ENCODE measurements at regions not wholly inside any gene's neighbourhood (a gene's known extent, or its start where the extent isn't known, plus 50 kb on each side); places are given as distances from the start of the nearest gene placed in this dataset.

DNA sequence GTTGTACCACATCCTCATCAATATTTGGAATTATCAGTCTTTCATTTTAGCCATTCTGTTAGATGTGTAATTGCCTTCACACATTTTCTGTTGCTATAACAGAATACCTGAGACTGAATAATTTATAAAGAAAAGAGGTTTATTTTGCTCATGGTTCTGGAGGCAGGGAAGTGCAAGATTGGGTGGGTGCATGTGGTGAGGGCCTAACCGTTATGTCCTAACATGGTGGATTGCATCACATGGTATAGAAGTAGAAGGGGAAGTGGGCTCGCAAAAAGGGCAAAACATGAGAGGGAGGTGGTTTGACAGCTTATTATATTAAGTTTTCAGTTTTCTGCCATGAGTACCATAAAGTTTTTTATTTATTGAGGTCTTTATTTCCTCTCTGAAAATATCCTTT lies 452.0 kb downstream of the ARL4A start:
- no peak for DNase-seq (ENCODE audit: low spot score)

DNA sequence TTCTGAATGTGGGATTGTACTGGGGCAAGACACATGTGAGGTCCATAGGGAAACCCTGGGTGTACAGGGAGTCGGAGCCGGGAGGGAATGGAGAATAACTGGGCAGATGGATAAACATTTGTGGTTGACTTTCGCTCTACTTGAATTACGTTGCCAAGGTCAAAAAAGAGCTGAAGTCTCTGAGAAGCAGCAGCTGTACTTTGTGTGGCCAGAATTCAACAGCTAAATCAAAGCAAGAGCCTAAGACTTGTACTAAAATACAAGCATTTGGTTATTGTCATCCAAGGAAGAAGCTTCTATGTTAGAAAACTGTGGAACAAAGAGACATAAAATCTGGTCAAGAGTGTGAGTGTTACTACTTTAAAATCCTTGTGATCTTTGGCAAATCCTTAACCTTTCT lies 457.2 kb downstream of the ARL4A start:
- DNase-seq (ENCODE audit: low spot score) = no peak

DNA sequence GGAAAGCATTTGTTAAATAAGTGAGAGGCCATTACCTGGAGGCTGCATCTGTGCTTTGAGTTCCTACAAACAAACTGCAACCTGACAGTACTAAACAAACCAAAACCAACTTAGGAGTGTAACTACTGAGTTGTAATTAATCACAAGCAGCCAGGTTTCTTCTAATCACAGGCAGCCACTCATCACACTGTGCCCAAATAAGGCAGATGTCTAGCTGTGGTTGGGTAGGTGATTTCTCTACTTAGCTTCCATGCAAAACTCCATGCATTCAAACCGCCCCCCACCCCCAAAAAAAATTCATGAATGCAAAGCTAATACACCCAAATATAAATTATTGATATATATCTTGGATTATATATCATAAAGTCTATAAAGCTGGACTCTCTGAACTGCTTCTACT lies 461.1 kb downstream of the ARL4A start:
- no peak for DNase-seq (ENCODE audit: low spot score)

DNA sequence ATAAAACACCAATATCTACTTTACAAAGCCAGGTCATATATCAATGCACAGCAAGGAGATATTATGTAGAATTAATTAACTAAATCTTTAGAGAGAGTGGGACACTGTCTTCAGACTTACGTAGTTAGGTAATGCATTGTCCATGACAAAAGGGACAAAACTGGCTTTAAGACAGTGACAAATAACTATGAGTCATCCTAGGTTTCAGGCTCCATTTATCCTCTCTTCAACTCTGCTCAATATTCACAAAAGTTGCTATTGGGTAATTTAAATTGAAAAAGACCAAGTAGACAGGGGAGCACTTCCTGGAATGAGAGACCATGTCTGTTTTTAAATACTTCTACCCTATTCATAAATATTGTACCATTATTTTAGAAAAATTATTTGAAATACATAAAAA lies 464.5 kb downstream of the ARL4A start:
- no peak for DNase-seq (ENCODE audit: low spot score)

DNA sequence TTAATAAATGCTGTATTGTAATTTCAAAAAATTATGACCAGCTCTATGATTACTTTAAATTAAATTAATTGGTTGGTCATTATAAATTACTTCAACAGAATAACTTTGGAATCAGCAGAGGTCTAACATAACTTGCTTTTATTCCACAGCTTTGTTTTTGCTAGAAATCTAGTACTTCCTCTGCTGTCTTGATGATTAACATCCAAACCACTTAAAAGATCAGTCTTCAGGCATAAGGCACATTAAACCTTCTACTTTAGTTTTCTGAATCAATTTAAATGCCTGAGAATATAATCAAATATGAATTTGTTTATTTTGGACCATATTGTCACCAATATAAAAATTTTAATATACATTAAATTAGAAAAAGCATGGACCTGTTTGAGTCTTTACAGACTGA lies 465.3 kb downstream of the ARL4A start:
- no peak for DNase-seq (ENCODE audit: low spot score)

DNA sequence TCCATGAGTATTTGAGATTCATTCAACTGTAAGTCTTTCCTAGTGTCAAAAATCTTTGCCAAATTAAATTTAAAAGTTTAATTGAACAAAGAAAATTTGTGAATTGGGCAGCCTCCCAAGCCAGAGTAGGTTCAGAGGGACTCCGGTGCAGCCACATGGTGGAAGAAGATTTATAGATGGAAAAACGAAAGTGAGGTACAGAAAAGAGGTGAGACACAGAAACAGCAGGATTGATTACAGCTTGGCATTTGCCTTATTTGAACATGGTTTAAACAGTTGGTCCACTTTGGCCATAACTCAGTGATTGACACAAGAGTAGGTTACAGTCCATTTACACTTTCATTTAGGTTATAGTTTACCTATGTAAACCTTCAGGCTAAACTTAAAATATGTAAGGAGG lies 465.8 kb downstream of the ARL4A start:
- no peak for DNase-seq (ENCODE audit: low spot score)

DNA sequence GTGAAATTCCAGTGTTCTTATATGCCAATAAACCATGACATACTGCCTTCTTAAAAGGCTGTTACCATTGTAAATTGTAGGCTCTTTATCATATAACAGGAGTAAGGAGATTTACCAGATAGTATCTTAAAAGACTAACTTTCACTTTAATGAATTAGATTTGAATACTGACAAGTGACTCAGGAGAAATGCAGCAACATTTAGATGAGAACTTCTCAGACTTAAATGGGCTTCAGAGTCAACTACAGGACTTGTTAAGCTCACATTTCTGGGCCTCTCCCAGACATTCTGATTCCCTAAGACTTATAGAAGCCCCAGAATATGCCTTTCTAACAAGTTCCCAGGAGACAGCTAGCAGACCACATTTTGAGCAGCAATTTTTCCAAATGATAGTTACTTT lies 466.3 kb downstream of the ARL4A start:
- DNase-seq (ENCODE audit: low spot score) = no peak

DNA sequence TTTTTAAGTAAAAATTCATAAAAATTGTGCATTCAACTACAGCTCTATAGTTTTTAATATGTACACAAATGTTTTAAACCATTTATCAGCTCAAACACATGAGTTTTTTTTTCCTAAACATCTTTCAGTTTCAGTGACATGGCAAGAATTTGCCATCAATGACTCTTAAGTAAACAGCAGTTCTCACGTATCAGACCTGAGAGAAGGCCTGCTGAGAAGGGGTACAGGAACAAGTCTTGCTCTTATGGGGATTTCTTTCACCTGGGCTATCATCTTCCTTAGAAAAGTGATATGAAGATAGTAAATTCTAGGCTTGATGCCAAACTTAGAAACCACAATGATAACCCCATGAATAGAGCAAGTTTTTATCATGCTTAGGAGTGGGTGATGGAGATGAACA lies 467.8 kb downstream of the ARL4A start:
- DNase-seq (ENCODE audit: low spot score) = no peak

DNA sequence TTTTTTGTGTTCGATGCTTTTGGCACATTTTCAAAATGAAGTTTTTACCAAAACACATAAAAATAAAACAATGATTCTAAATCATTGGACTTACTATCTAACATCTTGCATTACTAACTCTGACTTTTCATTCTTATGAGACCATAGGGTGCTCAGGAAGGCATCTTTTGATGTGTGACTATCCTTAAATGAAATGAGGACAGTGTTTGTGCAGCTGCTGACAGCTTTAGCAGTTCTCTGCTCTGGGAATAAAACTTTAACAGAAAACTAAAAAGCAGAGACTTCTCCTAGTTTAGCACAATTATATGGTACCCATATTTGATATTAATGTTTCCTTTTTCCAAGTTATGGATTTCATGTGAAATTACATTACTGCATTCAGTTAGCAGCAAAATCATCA lies 471.6 kb downstream of the ARL4A start:
- DNase-seq (ENCODE audit: low spot score) = no peak

DNA sequence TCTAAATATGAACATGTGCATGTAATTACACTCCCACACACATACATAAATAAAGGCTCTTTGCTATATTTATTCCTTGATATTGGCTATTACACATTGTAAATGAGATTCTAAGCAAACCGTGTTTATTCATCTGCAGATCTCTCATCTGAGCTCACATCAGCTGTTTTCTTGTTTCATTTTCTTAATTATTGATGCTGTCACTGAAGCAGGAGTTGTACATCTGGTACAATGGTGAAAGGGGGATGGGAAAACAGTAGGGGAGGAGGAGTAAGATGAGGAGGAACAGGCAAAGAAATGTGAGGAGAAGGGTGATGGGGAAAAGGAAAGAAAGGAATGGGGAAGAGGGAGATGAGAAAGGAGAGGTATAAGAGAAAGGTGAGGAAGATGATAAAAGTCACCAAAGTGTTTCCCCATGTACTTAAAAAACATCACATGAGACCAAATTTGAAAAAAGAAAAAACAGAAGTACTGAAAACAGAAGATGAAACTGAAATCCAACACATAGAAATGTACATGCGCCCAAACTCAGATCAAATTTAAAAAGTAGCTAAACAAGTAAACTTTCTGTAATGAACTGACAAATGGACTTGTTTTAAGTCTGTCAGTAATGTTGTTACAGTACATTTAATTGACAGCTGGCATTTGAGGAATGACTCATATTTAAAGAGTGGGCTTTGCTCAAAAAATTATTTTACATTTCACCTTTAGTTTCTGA lies 472.2 kb downstream of the ARL4A start:
- no peak for DNase-seq (ENCODE audit: low spot score)

DNA sequence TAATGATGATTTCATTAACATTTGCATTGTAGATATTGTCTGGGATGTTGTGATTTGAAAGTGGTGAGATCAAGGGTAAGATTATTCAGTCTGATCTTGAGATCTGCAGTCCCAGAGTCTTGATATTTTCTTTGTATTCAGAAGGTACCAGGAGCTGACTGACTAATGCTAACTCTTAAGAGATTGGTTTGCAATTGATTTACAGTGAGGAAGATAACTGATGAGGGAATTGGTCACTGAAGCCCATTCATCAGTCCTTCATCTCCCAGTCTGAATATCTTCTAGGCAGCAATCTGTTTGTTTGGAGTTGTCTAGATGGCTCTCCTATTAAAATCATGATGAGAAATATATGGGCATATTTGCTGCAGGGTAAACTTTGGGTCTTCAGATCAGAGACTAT lies 473.7 kb downstream of the ARL4A start:
- DNase-seq (ENCODE audit: low spot score) = no peak

DNA sequence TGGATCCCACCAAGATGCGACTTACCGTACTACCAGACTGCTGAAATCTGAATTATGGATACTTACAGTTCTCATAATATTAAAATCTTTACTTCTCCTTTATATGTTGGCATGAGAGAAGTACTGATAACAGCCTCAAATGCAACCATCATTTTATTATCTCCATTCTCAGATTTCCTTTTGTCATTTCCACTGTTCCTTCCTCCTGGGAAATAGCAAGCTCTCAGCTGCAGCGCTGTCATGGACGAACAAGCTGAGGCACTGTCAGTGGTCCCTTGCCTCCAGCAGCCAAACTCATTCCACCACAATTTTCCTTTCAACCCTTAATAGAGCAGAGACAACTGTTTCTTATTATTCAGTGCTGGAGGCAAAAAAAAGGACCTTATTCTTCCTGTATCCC lies 478.4 kb downstream of the ARL4A start:
- no peak for DNase-seq (ENCODE audit: low spot score)

DNA sequence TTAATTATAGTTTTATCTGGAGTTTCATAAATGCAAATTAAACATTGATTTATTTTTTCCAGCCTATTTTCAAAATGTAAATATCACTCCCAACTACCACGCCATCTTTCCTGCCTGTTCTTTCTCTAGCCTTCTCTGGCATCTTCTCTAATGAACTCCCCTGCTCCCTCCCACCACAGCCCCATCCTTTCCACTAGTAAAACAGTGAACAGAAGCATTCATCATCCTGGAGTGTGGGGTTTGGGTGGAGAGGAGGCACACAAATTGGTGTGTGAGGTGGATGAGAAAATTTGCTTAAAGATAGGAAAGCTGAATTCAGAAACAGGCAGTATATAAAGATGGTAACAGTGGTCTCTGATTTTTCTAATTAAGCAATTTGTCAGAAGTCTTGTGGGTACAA lies 479.4 kb downstream of the ARL4A start:
- no peak for DNase-seq (ENCODE audit: low spot score)

DNA sequence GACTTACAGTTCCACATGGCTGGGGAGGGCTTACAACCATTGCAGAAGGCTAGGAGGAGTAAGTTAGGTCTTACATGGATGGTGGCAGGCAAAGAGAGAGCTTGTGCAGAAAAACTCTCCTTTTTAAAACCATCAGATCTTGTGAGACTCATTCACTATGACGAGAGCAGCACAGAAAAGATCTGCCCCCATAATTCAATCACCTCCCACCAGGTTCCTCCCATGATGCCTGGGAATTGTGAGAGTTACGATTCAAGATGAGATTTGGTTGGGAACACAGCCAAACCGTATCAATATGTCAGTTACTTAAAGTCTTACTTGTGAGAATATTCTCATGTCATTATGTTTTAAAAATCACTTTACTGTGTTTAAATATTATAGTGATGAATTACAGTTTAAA lies 481.9 kb downstream of the ARL4A start:
- no peak for DNase-seq (ENCODE audit: low spot score)

DNA sequence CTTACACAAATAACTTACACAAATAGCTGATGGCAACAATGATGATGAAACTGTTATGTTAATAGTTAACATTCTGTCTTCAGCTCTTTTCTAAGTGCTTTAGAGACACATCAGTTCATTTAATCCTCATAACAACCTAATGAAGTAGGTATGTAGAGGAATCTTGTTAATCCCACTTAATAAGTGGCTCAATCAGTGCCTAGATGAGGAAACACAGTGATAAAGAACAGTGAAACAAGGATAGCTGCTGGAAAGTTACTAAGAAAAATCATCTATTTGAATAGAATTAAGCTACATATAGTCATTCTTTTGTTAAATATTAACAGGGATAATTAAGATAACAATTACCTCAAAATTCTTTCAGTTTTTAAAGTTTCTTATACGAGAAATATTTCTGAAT lies 487.6 kb downstream of the ARL4A start:
- no peak for DNase-seq (ENCODE audit: low spot score)

DNA sequence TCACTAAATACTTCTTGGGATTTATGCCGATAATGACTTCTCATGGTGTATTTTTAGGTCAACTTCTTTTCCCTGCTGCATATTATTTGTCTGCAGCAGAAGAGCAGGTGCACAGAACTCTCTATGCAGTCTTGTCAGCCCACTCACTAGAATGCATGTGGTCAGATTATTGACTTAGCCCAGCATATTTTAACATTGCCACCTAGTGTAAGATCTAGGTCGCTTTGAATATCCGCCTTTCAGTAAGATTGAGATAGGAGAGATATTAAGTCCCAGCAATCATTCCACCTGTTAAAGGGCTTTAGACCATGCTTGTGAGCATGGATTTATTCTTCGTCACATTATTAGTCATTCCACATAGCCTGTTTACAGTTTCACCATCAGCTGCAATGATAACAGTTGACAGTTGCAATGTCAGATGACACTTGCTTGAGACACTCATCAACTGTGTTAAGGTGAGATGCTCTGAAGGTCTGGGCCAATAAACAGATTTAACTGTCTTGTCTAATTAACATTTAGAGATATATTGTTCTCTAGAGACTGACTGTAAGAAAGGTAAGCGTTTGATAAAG lies 491.7 kb downstream of the ARL4A start:
- peak; percentile 12 for DNase-seq (ENCODE audit: low spot score)

DNA sequence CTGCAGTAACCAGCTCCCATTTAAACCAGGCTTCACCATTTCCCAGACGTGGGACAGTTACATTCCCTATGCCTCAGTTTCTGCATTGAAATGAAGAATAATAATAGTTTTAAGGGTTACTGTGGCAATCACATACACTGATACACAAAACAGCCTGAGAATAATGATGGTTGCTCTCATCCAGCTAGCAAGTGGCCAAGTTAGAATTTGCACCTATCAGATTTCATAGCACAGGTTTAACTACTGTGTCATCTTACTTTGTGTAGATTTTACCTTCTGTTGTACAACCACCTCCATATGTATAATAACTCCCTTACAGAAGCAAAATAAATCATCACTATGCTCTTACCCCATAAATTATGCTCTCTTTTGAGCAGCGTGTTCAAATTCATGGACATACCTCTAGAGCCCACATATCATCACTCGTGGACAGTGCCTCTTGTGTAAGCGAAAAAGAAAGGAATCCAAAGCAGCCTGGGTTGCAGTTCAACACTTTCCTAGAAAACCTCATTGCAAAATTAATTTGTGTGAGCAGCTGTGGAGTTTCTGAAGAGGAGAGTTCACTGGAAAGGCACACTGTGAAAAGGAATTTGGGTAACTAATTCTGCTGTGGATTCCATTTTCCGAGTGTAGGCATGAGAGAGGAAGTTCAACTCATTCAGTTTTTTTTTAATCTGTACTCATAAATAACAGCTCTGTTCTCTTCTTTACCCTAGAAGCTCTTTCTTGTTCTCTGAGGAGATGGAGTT lies 492.5 kb downstream of the ARL4A start:
- no peak for DNase-seq (ENCODE audit: low spot score)

DNA sequence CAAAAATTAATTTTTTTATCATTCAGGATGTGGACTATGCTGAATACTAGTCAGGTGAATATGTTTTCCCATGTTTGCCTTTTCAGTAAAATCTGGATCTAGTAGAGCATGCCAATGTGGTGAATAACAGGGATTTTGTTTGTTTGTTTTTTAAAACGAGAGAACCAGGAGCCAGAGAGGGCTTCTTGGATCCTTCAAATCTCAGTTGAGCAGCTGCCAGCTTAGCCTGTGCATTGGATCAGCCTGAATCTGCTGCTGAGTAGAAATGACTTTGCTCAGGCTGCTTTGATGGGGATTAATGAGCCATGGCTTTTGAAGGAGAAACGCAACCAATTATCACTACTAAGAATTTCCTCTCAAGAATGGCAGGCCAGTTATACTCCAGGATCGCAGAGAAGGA lies 493.8 kb downstream of the ARL4A start:
- DNase-seq (ENCODE audit: low spot score) = peak; percentile 45

DNA sequence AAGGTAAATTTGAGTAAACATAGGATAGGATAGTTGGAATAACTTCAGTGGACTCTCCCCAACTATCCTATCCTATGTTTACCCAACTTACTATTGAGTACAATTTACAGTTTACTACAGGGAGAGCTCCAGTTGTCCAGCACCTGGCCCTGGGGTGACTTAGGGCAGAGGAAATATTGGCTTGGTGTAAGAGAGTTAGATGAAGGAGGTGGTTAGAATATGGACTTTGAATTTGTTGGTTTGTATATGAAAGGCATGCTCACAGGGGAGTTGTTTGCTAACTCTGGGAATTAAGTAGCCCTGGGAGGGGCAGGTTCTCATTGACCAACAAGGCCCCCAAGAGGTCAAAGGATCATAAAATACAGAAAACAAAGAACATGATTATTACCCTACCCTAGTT lies 497.7 kb downstream of the ARL4A start:
- DNase-seq (ENCODE audit: low spot score) = no peak

DNA sequence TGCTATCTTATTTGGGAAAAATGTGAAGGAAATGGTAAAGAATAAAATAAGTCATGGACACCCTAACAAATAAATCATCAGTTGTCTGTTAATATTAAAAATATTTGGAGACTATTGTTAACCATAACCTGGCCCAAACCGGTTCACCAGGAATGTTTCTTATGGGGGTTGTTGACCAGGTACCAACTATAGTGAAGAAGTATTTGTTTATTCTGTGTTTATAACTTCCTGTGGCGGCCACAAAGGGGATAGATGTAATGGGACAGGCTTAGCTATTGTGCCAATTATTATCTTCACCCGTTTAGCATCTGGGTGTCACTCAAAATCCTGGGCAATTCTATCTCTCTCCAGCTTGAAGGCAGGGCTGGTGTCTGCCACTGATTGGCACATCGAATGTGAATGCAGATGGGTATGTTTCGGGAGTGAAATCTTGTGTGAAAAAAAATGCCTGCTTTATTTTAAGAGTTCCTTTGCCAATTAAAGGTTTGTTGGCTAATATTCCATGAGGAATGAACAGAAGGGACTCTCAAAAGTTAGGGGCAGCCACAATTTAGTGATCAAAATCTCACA lies 500.9 kb downstream of the ARL4A start:
- no peak for DNase-seq (ENCODE audit: low spot score)

DNA sequence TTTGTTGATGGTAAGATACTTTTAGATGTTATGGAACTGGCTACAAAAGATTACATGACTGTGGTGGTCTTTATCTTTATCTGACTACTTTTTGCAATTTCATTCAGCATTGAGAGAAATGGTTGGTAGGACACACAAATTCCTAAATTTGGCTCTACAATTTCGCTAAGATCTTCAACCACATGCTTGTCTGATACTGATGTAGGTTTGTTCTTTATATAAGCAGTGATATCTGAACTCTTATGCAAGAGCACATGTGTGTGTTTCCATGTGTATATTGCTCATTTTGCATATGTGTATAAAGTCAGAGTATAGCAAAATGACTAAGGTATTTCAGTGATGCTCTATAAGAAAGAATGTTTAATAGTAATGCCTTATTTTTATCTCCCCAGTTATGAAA lies 501.5 kb downstream of the ARL4A start:
- no peak for DNase-seq (ENCODE audit: low spot score)

DNA sequence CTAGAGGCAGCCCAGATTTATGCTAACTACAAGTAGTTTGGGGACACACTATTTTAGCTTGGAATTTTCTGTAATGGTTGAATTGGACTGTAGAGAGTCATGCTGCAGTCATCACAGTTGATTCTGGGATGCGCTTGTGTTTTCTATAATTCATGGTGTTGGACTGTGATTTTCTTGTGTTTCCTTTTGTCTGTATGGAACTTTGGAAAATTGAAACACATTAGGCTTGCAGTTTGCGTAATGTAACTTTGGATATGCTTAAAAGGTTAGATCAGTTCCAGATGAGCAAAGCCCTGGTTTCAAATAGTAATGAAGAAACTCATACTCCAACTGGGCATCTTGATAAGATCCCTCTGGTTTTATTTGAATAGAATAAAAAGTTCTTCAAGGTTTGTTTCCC lies 502.2 kb downstream of the ARL4A start:
- no peak for DNase-seq (ENCODE audit: low spot score)

DNA sequence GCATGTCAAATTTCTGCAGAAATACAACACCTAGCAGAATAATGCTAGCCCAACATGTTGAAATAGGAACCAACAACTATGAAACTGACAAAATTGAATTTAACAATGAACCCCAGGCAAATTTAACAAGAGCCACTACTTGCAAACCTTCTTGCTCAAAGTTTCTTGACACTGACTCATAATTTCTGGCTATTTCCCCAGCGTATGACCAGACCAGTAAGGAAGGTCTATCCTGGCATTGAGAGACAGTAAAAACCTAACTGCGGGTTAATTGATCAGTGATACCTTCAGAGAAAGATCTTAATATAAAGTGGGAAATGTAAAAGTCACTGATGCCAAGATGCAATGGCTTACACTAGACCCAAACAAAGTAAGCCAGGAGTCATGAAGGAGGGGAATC lies 510.1 kb downstream of the ARL4A start:
- DNase-seq (ENCODE audit: low spot score) = no peak
